ENCODE measurements at regions not wholly inside any gene's neighbourhood (a gene's known extent, or its start where the extent isn't known, plus 50 kb on each side); places are given as distances from the start of the nearest gene placed in this dataset.

DNA sequence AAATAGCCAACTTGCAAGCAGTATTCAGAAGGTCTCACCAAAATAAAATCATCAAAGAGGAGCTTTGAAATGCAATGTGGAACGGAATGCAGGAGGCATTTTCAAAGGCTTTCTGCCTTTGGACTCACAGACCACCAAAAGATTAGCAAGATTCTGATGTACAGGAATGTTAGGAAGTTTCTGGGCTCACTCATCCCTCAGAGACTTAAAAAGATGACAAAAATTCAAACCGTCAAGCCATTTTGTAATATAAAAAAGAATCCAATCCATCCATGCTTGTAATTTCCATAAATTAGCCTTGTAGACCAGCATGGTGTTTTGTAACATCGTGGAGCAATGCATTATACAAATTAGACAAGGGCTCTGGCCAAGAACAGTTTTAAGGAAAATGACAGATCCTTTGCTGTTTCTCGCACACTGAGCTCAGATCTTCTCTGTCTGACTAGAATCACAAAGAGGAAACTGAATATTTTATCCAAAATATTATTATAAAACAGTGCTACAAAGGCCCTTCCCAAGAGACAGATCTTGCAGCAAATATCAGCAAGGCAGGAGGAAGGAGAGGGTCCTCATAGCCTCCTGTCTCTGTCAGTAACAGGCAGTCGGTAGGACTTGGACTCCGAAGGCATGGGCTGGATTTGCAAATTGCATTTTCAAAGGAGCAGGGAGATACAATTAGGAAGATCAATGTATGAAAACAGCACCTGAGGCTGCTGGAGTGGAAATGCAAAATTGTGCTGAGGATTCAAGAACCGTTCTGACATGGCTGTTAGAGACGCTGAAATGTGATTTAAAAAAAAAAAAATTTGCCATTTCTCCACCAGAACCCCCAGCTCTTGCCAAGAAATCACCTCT, 57.4 kb upstream of the NRP1 start:
- DNase-seq = no peak

DNA sequence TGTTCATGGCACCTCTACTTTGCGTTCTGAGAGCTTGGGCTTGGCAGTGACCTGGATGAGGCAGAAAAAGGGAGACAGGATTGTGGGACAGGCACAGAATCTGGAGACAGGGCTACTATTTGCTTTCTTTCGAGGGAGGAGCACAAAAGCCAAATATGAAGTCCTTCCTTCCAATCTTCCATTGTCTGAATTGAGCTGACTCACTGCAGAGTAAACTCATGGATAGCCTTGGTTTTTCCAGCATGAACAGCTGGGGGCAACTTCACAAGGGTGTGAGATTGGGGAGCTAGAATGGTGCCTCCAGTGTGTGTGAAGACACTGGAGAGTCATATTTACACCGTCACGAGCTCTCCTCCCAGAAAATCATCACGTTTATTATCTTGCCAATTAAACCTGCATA, 55.6 kb upstream of the NRP1 start:
- DNase-seq = no peak

DNA sequence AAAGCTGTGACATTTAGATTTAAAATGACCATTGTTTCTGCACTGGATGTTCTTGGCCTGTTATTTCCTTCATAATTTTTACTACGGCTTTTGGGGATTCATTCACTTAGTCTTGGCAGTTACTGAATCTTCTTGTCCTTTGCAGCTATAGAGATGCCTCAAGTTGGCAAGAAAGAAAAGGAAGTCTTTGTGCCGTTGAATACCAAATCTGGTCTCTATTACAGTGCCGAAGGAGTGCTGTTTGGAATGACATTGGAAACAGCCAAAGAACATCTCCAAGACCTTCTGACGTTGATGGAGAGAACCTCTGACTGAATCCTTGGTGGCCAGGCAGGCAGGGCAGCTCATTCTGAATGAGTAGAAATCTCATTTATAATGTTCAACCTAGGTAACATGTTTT, 54.3 kb upstream of the NRP1 start:
- DNase-seq = no peak

DNA sequence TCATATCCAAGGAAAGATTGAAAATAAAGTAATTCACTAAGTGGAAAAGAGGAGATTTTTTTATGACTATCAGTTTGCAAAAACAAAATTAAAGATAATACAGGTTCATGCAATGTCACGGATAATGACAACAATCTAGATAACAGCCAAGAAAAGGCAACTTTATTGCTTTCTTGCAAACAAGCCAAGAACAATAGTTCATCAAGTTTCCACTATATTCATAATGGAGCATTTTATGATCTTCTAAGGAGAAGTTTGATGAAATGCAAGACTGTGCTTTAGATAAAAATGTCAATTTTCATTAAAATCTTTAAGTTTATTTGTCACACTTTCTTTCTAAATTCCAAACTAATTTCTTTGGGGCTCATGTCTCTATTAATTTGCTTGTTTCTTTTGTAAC, 53.9 kb upstream of the NRP1 start:
- no peak for DNase-seq

DNA sequence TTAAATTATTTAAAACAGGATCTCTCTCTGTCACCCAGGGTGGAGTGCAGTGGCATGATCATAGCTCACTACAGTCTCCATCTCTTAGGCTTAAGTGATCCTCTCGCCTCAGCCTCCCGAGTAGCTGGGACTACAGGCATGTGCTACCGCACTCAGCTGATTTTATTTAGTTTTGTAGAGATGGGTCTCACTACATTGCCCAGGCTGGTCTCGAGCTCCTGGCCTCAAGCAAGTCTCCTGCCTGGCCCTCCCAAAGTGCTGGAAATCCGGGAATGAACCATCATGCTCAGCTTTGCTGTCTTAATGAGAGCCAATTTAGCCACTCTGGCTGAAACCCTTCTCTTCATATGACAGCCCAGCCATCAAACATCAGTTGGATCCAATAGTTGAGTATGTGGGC, 53.3 kb upstream of the NRP1 start:
- DNase-seq = no peak

DNA sequence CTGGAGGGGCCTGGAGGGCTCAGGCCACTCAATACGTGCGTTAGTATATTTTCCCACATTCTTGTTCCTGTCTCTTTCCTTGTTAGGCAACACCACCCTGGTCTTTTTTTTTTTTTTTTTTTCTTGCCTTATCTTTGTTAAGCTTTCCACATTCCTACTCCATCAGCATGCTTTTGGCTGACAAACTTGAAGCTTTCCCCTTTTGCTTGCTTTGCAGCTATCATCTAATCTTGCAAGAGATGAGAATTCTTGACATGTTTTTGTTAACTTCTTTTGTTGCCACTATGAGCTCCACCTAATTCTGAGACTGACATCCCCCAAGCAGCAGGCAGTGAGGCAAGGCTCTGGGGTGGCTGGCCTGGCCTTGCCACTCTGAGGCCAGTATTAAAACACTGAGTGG, 52.5 kb upstream of the NRP1 start:
- DNase-seq = no peak

DNA sequence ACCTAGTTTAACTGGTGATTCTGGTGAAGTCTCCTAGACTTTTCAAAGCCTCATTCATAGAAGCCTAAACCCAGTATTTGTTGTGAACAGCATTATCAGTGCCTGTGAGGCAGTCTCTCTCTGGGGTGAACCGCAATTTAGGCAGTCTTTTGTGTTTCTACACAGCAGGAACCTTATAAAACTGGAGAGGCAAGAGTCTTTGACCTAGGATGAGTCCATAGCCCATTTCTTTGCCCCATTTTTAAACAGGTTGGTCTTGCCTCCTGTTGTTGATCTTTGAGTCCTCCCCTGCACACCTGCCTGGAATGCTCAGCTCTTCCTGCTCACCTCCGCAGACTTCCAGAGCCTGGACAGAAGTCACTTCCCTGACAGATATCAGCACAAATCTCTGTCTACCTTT, 51.2 kb upstream of the NRP1 start:
- DNase-seq = no peak

DNA sequence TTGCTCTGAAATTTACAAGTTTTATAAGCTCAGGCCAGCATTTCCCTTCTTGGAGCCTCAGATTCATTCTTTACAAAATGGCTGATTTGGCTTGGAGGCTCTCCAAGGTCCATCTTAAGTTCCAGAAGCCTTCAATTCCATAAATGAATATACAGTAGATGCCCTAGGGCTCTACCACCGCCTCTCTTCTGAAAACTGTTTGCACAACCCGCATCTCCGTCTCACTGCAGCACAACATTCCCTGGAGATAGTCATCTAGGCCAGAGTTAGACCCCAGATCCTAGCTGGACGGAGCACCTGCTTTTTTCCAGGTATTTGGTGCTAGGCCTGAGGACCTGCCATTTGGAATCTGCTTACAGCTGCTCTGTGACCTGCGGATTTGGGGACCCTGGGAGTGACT, 50.5 kb upstream of the NRP1 start:
- no peak for DNase-seq

Data from stimulated activated CD4-positive, alpha-beta T cell treated with anti-CD3 and anti-CD28 coated beads, Interleukin-12 subunit alpha, Interleukin-12 subunit beta, amount 100 ng/mL, for 4 hours (primary cell).